ENCODE measurements at regions not wholly inside any gene's neighbourhood (a gene's known extent, or its start where the extent isn't known, plus 50 kb on each side); places are given as distances from the start of the nearest gene placed in this dataset.

DNA sequence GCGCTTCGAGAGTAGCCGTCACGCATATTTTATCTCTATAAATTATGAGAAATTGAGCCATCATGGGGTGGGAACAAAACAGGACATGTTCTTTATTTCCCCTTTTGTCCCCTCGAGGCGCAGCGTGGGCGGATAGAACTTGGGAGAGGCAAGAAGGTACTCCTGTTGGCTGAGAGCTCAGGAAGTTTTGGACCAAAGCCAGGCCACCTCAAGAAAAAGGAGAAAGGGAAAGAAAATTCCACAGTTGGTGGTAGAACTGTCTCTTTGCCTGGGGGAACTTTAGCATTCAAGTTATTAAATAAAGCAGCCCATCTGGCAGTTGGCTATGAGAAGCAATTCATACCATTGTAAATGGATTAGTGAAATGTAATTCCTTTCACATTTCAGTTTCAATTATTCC, 76.4 kb upstream of the DSCAM start:
- no peaks in the 10 kb centered on the region for H3K4me1 Mint-ChIP-seq

DNA sequence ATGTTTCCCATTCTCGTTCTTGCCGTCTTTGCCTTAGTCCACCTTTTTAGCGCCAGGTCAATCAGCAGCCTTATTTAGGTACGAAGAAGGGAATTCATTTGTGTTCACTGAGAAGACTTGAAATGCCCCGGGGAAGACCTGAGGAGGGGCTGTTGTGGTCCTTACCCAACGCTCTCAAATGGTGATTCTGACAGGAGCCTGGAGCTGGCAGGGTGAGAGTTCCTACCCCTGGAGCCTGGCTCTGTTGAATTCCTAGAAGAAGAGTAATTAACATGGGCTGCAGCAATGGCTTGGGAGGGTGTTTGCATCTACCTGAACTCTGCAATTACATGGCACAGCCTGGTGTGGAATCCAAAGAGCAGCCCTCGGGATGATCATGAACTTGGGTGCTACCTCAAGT, 76.9 kb upstream of the DSCAM start:
- peaks cover 14% of the 10 kb centered on the region for H3K27me3 Mint-ChIP-seq (ENCODE audit: low read depth, poor library complexity)

More for the DNA sequence above, 76.4 kb upstream of the DSCAM start:
- Mint-ChIP-seq H3K27ac (no peak overlapping the region), H3K9me3 (peaks cover 20% of the 10 kb centered on the region), H3K4me3 (no peak overlapping the region), H3K36me3 (ENCODE audit: low read depth) (no peaks in the 10 kb centered on the region), H3K27me3 (ENCODE audit: low read depth, poor library complexity) (peaks cover 14% of the 10 kb centered on the region)
- DNase-seq, result no peak
- TF ChIP-seq, protein P1, sequence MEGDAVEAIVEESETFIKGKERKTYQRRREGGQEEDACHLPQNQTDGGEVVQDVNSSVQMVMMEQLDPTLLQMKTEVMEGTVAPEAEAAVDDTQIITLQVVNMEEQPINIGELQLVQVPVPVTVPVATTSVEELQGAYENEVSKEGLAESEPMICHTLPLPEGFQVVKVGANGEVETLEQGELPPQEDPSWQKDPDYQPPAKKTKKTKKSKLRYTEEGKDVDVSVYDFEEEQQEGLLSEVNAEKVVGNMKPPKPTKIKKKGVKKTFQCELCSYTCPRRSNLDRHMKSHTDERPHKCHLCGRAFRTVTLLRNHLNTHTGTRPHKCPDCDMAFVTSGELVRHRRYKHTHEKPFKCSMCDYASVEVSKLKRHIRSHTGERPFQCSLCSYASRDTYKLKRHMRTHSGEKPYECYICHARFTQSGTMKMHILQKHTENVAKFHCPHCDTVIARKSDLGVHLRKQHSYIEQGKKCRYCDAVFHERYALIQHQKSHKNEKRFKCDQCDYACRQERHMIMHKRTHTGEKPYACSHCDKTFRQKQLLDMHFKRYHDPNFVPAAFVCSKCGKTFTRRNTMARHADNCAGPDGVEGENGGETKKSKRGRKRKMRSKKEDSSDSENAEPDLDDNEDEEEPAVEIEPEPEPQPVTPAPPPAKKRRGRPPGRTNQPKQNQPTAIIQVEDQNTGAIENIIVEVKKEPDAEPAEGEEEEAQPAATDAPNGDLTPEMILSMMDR (IDR thresholded peaks at IDR 0.05), result no peak

DNA sequence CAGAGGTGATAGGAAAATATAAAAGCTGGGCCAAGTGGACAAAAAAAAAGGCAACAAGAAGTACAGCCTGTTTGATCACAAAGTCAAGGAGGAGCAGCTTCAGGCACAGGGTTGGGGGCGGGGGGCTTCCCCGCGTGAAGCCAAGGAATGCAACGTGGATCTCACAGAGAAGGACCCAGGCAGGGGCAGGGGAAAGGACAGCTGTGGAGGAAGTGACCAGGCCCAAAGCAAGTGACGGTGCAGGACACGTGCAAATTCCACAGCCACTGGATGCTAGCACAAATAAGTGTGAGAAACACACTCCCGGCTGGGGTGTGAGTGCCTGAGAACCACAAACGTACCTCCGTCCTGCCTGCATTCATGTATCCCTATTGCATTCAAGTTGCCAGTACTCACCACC, 77.7 kb upstream of the DSCAM start:
- TF ChIP-seq, protein P1 (IDR thresholded peaks at IDR 0.05), result no peak
- Mint-ChIP-seq H3K4me1 (no peaks in the 10 kb centered on the region), H3K9me3 (peaks cover 30% of the 10 kb centered on the region), H3K27me3 (ENCODE audit: low read depth, poor library complexity) (peaks cover 14% of the 10 kb centered on the region), H3K36me3 (ENCODE audit: low read depth) (no peaks in the 10 kb centered on the region), H3K27ac (no peak overlapping the region), H3K4me3 (no peak overlapping the region)
- no peak for DNase-seq

More for the DNA sequence above, 76.9 kb upstream of the DSCAM start:
- TF ChIP-seq, protein P1 (IDR thresholded peaks at IDR 0.05), result no peak
- no peaks in the 10 kb centered on the region for H3K4me1 Mint-ChIP-seq
- no peaks in the 10 kb centered on the region for H3K36me3 Mint-ChIP-seq (ENCODE audit: low read depth)
- DNase-seq, result no peak
- H3K9me3 Mint-ChIP-seq, result peaks cover 25% of the 10 kb centered on the region
- H3K4me3 Mint-ChIP-seq, result no peak overlapping the region
- no peak overlapping the region for H3K27ac Mint-ChIP-seq

DNA sequence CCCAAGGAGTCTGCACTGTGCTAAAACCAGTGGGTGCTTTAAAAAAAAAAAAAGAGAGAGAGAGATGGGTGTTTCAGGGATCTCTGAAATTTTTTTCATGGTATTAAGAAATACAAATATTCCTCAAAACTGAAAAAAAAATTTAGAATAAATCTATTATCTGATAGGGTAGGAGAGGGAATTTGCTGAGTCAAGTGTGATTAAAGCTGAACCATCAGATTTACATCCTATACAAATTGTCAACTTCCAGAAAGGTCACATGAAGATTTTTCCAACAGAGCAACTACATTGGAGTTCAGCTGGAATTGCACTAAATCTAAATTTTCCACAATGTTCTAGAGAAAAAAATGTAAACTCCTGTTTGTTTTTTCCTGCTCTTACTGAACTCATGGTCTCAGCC, 79.3 kb upstream of the DSCAM start:
- Mint-ChIP-seq H3K27me3 (ENCODE audit: low read depth, poor library complexity) (peaks cover 11% of the 10 kb centered on the region), H3K4me3 (no peak overlapping the region), H3K4me1 (no peaks in the 10 kb centered on the region), H3K27ac (no peak overlapping the region), H3K9me3 (peaks cover 38% of the 10 kb centered on the region), H3K36me3 (ENCODE audit: low read depth) (no peaks in the 10 kb centered on the region)
- TF ChIP-seq, protein P1 (IDR thresholded peaks at IDR 0.05), result no peak
- DNase-seq, result no peak

DNA sequence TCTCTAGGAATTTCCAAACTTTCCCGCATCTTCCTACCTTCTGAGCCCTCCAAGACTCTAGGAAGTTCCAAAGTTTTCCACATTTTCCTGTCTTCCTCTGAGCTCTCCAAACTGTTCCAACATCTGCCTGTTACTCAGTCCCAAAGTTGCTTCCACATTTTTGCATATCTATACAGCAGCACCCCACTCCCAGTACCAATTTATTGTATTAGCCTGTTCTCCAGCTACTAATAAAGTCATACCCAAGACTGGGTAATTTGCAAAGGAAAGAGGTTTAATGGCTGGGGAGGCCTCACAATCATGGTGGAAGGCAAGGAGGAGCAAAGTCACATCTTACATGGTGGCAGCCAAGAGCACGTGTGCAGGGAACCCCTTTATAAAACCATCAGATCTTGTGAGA, 82.9 kb upstream of the DSCAM start:
- peaks cover 2% of the 10 kb centered on the region for H3K27me3 Mint-ChIP-seq (ENCODE audit: low read depth, poor library complexity)
- H3K27ac Mint-ChIP-seq, result no peak overlapping the region
- no peaks in the 10 kb centered on the region for H3K36me3 Mint-ChIP-seq (ENCODE audit: low read depth)
- TF ChIP-seq, protein P1 (IDR thresholded peaks at IDR 0.05), result no peak
- H3K9me3 Mint-ChIP-seq, result peaks cover 39% of the 10 kb centered on the region
- no peak for DNase-seq
- H3K4me1 Mint-ChIP-seq, result no peaks in the 10 kb centered on the region
- no peak overlapping the region for H3K4me3 Mint-ChIP-seq

DNA sequence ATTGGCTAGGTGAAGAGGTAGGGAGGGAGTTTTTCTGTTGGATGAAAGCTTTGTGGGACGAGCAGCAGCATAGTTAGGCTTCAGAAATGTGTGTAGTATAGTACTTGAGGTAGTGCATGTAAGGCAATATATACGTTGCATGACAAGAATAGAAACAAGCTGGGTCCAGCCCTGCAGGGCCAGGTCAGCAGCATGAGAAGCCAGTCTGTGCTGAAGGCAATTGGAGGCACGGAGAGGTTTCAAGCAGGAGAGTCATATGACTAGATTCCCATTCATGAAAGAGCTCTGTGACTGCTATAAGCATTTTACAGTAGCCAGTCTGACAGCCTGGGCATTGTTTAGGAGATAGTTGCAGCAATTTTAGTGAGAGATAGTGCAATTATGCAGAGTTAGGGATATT, 84.2 kb upstream of the DSCAM start:
- TF ChIP-seq, protein P1 (IDR thresholded peaks at IDR 0.05), result no peak
- Mint-ChIP-seq H3K4me1 (no peaks in the 10 kb centered on the region), H3K27me3 (ENCODE audit: low read depth, poor library complexity) (peaks cover 2% of the 10 kb centered on the region), H3K36me3 (ENCODE audit: low read depth) (no peaks in the 10 kb centered on the region), H3K9me3 (peaks cover 39% of the 10 kb centered on the region), H3K4me3 (no peak overlapping the region), H3K27ac (no peak overlapping the region)
- no peak for DNase-seq

Measured in nephron progenitor cell (in vitro differentiated cells).